GM20000 (cell line): ENCODE measurements at regions not wholly inside any gene's neighbourhood (a gene's known extent, or its start where the extent isn't known, plus 50 kb on each side); places are given as distances from the start of the nearest gene placed in this dataset.

Source experiments
- DNase-seq: peaks from one replicate; pipeline ENCODE4 v3.0.0; 2012; ENCODE audit warnings: low spot score
- TF ChIP-seq, protein P1 (sequence below): IDR thresholded peaks from 2 replicates; pipeline ENCODE4 v1.5.1; 2012; ENCODE audit warnings: mild to moderate bottlenecking, control low read depth; ENCODE audit errors: extremely low read depth, missing control alignments

DNA sequence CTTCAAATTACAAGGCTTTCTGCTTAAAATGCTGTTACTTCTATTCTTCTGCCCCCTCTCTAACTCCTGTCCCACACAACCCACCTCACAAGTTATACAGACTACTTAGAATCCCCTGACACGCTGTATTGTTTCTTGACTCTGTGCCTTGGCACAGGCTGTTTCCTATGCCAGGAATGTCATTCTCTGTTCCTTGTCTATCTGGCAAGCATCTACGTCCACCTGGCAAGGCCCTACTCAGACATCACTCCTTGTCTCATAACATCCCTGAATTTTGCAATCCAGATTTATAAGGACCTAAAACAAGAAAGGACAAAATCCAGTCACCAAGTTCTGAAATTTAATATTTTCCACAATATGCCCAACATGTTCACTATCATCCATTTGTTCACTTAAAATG lies 182.0 kb upstream of the CHRM3 start:
- TF ChIP-seq, protein P1, sequence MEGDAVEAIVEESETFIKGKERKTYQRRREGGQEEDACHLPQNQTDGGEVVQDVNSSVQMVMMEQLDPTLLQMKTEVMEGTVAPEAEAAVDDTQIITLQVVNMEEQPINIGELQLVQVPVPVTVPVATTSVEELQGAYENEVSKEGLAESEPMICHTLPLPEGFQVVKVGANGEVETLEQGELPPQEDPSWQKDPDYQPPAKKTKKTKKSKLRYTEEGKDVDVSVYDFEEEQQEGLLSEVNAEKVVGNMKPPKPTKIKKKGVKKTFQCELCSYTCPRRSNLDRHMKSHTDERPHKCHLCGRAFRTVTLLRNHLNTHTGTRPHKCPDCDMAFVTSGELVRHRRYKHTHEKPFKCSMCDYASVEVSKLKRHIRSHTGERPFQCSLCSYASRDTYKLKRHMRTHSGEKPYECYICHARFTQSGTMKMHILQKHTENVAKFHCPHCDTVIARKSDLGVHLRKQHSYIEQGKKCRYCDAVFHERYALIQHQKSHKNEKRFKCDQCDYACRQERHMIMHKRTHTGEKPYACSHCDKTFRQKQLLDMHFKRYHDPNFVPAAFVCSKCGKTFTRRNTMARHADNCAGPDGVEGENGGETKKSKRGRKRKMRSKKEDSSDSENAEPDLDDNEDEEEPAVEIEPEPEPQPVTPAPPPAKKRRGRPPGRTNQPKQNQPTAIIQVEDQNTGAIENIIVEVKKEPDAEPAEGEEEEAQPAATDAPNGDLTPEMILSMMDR: no peak
- DNase-seq: no peak

- DNase-seq: no peak
- TF ChIP-seq, protein P1: no peak
Observed at GRCh38 chr1:239197871-239198270, 188.5 kb upstream of the CHRM3 start.

- TF ChIP-seq, protein P1: no peak
- no peak for DNase-seq
Observed at GRCh38 chr1:239189998-239190512, 196.3 kb upstream of the CHRM3 start.

- DNase-seq: no peak
- TF ChIP-seq, protein P1: no peak
Observed at GRCh38 chr1:239186487-239186886, 199.9 kb upstream of the CHRM3 start.

GRCh38 chr1:239185245-239185619 lies 201.1 kb upstream of the CHRM3 start:
- DNase-seq: no peak
- TF ChIP-seq, protein P1: no peak

DNA sequence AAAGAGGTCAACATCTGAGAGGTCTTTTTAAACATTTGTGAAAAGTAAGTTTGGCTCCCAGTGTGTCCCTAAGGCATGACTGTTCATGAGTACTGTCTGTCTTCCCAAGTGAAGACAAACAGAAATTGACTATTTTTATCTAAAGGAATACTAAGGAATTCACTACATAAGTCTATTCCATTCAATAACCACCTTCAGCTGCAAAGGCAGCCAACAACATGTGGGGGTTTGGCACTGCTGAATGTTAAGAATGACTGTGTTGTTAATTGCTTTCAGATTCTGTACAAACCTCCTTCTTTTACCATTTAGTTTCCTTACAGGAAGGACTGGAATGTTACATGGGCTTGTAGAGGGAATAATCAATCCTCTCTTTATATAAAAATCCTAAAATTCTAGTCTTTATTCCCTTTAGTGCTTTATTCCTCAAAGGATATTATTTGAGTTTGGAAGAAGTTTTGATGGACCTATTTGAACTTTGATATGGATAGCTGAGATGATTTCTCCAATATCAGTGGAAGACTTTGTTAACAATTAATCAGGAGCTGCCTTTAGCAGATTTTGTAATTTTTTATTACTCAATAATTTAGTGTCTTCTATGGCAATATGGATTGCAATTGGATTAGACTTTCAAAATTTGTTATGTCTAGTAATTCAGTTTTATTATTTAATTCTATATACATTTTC lies 201.7 kb upstream of the CHRM3 start:
- TF ChIP-seq, protein P1: no peak
- no peak for DNase-seq

- no peak for DNase-seq
Observed at GRCh38 chr1:239178961-239179360, 207.4 kb upstream of the CHRM3 start.

More at GRCh38 chr1:239178961-239179360, 207.4 kb upstream of the CHRM3 start:
- TF ChIP-seq, protein P1: no peak
